IgD-negative memory B cell (primary cell): ENCODE measurements at regions not wholly inside any gene's neighbourhood (a gene's known extent, or its start where the extent isn't known, plus 50 kb on each side); places are given as distances from the start of the nearest gene placed in this dataset.
A peak's percentile ranks its signal among the peaks of the same experiment; 100 is the strongest.
"Not testable (repeated sequence)": the region's sequence is repeated elsewhere in the genome, so short reads cannot be mapped to it uniquely, and the experiment has no call there.

Source experiments
- H3K27ac Mint-ChIP-seq, 3 donors: one replicate each; pipeline ENCODE4 v1.8.0; 2020 to 2022; ENCODE audit warnings: mild to moderate bottlenecking in 3 of 3, mixed read lengths in 3 of 3, moderate library complexity in 1 of 3
- H3K27me3 Mint-ChIP-seq: one replicate; pipeline ENCODE4 v1.8.0; 2021; ENCODE audit warnings: mixed read lengths
- H3K36me3 Mint-ChIP-seq: one replicate; pipeline ENCODE4 v1.8.0; 2020; ENCODE audit warnings: mild to moderate bottlenecking, mixed read lengths
- H3K4me1 Mint-ChIP-seq, 3 donors: one replicate each; pipeline ENCODE4 v1.8.0; 2020 to 2022; ENCODE audit warnings: mixed read lengths in 3 of 3, mild to moderate bottlenecking in 1 of 3
- H3K4me3 Mint-ChIP-seq, 4 donors: one replicate each; pipeline ENCODE4 v1.8.0; 2020 to 2022; ENCODE audit warnings: mild to moderate bottlenecking in 4 of 4, mixed read lengths in 4 of 4, moderate library complexity in 3 of 4
- H3K9me3 Mint-ChIP-seq, 3 donors: one replicate each; pipeline ENCODE4 v1.8.0; 2020 to 2021; ENCODE audit warnings: mixed read lengths in 3 of 3, mild to moderate bottlenecking in 1 of 3

DNA sequence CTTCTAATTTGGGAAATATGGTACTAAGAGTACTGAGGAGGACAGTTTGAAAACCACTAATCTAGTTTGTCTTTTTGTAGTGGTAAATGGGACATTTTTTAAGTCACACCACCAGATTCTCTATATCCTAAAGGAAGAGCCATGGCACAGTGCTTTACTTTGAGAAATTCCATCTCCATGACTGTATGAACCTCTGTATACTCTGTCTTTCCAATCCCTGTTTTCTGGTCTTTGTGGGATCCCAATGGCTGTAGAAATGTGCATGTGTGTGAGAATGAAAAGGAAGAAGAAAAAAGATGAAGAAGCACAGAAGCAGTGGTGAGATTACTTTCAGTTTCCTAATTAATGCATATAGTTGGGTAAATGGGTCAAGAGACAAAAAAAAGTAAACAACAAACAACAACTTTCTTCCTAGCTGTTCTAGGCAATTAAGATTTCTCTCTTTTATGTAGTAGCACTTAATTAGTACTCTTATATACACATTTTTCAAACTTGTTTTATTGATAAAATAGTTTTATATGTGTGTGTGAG is 141.2 kb upstream of the HCRTR2 start:
- H3K27me3 Mint-ChIP-seq, result no peaks in the 10 kb centered on the region
- no peaks in the 10 kb centered on the region for H3K4me1 Mint-ChIP-seq
- H3K36me3 Mint-ChIP-seq, result no peaks in the 10 kb centered on the region
- no peak overlapping the region for H3K27ac Mint-ChIP-seq
- peaks cover 0 to 10% (median 1%) of the 10 kb centered on the region in 3 donors for H3K9me3 Mint-ChIP-seq
- no peak overlapping the region for H3K4me3 Mint-ChIP-seq

DNA sequence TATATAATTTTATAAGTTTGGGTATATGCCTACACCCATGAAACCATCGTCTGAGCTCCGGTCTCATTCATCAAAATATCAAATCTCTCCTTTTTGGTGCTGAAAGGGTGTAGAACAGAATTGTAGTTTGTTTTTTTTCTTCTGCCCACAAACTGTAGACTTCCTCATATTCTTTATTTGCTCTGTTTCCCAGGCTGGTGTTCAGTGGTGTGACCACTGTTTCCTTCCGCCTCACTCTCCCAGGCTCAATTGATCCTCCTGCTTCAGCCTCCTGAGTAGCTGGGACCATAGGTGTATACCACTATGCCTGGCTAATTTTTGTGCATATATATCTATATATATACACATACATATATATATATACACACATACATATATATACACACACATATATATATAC is 139.6 kb upstream of the HCRTR2 start:
- Mint-ChIP-seq H3K27ac (no peak overlapping the region), H3K4me1 (no peaks in the 10 kb centered on the region), H3K9me3 (peaks cover 0 to 7% (median 4%) of the 10 kb centered on the region in 3 donors)

DNA sequence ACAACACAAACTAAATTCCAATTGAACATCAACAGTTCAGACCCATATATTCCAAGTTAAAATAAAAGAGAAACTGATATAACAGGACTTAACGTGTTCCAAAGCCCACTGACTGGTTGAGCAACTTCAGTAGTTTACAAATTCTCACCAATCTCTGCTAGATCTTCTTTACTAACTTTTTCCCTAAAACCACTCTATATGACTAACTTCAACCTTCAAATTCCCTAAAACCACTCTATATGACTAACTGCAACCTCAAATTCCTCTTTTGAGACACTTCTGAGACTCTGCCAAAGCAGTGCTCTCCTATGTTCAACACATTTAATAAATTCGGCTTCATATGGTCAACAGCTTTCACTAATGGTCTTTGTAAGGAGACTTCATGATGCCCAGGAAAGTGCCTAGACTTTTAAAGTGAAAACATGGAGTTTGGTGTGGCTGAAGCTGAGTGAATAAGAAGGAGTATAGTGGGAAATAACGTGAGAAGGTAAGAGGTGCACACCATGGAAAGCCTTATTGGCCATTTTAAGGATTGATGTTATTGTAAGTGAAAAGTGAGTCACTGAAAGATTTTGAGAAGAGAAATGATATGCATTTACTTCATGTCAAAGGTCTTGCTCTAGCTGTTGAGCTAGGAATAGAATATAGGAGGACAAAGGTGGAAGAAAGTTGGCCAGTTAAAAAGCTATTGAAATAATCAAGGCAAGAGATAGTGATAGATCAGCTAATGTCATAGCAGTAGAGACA is 134.0 kb upstream of the HCRTR2 start:
- Mint-ChIP-seq H3K9me3 (peaks cover under 1 to 14% (median 4%) of the 10 kb centered on the region in 3 donors), H3K4me3 (no peak overlapping the region)

More for the DNA sequence above, 139.6 kb upstream of the HCRTR2 start:
- H3K4me3 Mint-ChIP-seq, result no peak overlapping the region
- no peaks in the 10 kb centered on the region for H3K36me3 Mint-ChIP-seq
- H3K27me3 Mint-ChIP-seq, result no peaks in the 10 kb centered on the region

DNA sequence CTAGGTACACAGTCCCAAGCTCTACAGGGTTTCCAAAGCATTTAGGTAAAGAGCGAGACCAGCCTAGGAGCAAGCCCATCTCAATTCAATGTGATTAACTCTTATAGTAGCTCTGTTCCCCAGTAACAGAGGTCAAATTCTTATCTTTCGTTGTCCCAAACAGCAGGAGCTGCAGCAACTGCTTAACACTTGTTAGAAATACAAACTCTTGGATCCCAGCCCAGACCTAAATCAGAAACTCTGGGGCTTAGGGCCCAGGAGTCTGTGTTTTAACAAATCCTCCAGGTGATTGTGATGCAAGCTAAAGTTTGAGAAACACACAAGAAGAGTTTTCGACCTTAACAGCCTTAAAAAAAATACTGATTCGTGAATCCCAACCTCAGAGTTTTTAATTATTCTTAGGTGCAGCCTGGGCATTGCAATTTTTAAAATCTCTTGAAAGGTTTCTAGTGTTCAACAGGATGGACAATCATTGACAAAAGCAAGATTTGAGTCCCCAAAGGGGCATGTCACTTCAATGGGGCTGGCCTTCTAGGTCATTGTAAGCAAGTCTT is 127.4 kb upstream of the HCRTR2 start:
- H3K4me3 Mint-ChIP-seq, result no peak overlapping the region
- H3K9me3 Mint-ChIP-seq, result peaks cover 3 to 12% (median 5%) of the 10 kb centered on the region in 3 donors
- no peaks in the 10 kb centered on the region for H3K27me3 Mint-ChIP-seq
- no peaks in the 10 kb centered on the region for H3K36me3 Mint-ChIP-seq
- H3K27ac Mint-ChIP-seq, result no peak overlapping the region
- no peaks in the 10 kb centered on the region for H3K4me1 Mint-ChIP-seq

More for the DNA sequence above, 134.0 kb upstream of the HCRTR2 start:
- Mint-ChIP-seq H3K27me3 (no peaks in the 10 kb centered on the region), H3K36me3 (no peaks in the 10 kb centered on the region), H3K27ac (no peak overlapping the region), H3K4me1 (no peaks in the 10 kb centered on the region)

DNA sequence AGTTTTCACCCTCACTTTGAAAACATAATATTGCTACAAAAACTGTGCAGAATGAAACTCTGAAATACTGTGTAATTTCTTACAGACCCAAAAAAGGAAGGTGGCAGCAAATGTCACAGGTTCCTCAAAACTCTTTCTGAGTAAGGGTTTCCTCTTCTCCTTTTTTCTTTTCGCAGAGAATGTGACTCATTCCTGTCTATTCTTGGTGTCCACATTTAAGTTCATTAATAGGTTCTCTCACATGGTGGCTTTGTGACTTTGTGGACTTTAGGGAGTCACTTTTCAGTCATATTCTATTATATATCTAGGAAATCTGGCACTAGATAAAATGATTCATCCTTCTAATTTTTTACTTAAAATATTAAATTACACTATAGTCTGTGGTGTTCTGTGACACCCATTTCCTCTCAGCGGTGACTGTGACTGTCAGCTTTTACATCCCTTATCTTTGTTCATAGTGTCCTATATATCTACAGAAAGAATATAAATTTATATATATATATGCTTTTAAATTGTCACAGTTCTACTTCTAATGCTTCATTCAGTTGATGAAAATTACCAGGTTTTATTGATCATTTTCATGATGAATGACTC is 126.8 kb upstream of the HCRTR2 start:
- Mint-ChIP-seq H3K4me1 (no peaks in the 10 kb centered on the region), H3K27me3 (no peaks in the 10 kb centered on the region), H3K9me3 (peaks cover 5 to 12% (median 7%) of the 10 kb centered on the region in 3 donors), H3K4me3 (no peak overlapping the region), H3K36me3 (no peaks in the 10 kb centered on the region), H3K27ac (no peak overlapping the region)

DNA sequence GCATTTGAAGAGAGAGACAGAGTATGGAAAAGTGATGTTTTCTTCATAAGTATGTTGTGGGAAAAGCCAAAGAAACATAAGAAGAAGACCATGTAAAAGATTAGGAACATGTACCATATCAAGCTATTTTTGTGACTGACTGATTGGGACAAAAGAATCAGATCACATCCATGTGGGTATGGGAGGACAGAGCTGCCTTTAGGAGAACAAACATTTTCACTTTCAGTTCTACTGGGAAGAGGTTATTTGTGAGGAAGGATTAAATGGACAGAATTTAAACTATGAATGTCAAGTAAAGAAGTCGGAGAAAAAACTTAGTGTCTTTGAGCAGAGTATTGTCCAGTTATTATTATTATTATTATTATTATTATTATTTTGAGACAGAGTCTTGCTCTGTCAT is 124.4 kb upstream of the HCRTR2 start:
- no peaks in the 10 kb centered on the region for H3K4me1 Mint-ChIP-seq
- H3K4me3 Mint-ChIP-seq, result no peak overlapping the region
- H3K36me3 Mint-ChIP-seq, result no peaks in the 10 kb centered on the region
- H3K27me3 Mint-ChIP-seq, result no peaks in the 10 kb centered on the region
- H3K9me3 Mint-ChIP-seq, result peaks cover 7 to 10% (median 9%) of the 10 kb centered on the region in 3 donors
- peak overlapping the region in 1 of 3 donors; percentile 41 for H3K27ac Mint-ChIP-seq

DNA sequence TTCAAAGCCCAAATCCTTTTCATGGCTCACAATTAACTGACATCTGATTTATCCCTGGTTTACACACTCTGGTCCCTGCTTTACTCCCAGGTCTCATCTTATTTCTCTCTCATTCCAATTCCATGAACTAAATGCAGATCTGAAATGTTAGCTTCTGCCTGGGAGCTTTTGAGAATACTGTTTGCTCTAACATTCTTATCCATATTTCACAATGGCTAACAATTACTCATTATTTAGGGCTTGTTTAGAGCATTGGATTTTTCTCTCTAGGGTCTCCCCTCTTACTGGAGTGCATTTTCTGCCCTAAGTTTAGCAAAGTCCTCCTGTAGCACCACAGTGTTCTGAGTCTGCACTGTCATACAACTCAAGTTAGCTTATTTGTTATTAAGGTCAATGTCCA is 121.5 kb upstream of the HCRTR2 start:
- Mint-ChIP-seq H3K9me3 (peaks cover 9 to 18% (median 10%) of the 10 kb centered on the region in 3 donors), H3K4me1 (no peaks in the 10 kb centered on the region), H3K4me3 (no peak overlapping the region), H3K36me3 (no peaks in the 10 kb centered on the region), H3K27me3 (no peaks in the 10 kb centered on the region), H3K27ac (no peak overlapping the region)

DNA sequence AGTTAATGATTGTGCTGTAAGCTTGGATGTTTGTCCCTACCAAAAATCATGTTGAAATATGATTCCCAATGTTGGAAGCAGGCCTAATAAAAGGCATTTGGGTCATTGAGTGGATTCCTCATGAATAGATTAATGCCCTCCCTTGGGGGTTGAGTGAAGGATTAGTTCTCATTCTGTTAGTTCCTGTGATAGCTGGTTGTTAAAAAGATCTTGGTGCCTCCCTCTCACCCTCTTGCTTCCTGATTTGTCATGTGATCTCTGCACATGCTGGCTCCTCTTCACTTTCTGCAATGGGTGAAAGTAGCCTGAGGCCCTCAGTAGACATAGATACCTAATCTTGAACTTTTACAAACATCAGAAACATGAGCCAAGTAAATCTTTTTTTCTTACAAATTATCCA is 115.6 kb upstream of the HCRTR2 start:
- Mint-ChIP-seq H3K4me3 (no peak overlapping the region), H3K36me3 (no peaks in the 10 kb centered on the region), H3K27ac (no peak overlapping the region), H3K4me1 (no peaks in the 10 kb centered on the region), H3K9me3 (peaks cover 9 to 31% (median 11%) of the 10 kb centered on the region in 3 donors), H3K27me3 (no peaks in the 10 kb centered on the region)

DNA sequence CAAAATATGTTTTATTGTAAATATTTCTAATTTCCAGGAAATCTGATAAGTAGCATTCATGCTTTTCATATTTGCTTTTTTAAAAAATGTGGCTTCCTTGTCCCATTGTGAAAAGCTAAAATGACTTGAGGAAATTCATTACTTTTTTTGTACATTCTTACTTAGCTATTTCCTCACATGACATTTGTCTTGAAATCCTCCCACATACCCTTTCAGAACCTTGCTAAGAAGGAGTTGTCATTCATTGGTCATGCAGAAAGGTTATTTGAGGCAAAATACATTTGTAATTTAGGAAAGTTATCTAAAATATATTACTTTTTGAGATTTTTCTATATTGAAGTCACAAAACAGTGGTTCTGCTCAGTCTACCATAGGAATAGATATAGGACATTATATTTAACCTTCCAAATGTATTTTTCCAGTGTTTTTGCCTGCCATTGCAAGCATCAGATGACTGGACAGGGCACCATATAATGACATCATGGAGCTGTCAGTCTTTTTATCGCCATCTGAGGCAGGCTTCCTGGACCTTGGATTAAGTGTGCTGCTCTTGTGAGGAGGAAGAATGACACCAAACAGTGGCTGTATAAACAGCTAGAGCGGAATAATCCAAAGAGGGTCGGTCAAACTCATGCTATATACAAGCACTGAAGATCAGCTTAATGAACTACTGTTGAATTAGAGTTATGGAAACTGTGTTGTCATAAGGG is 109.4 kb upstream of the HCRTR2 start:
- Mint-ChIP-seq H3K27ac (peak overlapping the region in 1 of 3 donors; percentile 59), H3K9me3 (peaks cover 2 to 11% (median 7%) of the 10 kb centered on the region in 3 donors), H3K27me3 (no peaks in the 10 kb centered on the region), H3K4me1 (no peaks in the 10 kb centered on the region), H3K4me3 (no peak overlapping the region), H3K36me3 (no peaks in the 10 kb centered on the region)

DNA sequence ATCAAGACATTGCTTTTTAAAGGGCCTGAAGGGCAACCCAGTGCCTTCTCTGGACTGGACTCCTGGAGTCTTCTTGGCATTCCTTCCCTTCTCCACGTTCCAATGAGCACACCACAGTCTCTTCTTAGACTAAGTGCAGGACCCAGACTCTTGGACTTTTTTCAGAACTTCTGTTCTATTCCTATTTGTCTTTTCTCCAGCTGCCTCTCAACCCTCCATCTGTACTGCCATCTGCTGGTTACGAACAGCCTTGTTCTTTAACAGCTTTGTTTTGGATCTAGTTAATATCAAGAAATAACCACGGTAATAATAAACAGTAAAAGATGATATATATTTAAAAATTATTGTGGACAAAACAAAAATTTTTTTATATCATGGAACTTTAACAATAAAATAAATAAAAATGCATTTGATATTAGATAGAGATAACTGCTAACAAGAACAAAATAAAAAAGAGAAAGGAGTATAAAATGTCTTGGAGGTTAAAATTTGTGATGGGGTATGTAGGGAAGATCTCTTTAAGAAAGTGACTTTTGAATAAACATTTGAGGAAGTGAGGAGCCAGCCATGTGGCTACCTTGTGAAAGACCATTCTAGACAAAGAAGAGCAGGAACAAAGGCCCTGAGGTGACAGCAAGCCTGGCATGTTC is 105.1 kb upstream of the HCRTR2 start:
- Mint-ChIP-seq H3K36me3 (no peaks in the 10 kb centered on the region), H3K27me3 (no peaks in the 10 kb centered on the region), H3K9me3 (peaks cover 5 to 10% (median 7%) of the 10 kb centered on the region in 3 donors), H3K4me3 (no peak overlapping the region), H3K4me1 (no peaks in the 10 kb centered on the region), H3K27ac (no peak overlapping the region)

DNA sequence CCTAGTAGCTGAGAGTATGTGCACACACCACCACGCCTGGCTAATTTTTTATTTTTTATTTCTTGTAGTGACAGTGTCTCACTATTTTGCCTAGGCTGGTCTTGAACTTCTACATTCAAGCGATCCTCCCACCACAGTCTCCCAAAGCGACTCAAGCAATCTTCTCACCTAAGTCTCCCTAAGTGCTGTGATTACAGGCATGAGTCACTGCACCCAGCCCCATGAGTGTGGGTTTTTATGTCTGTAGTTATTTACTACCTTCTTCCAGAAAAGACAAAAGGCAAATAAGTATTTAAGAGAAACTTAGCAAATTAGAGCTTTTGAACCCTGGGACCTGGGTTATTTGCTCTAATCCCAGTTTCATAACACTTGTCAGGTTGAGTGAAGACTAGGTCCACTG is 92.3 kb upstream of the HCRTR2 start:
- no peak overlapping the region for H3K27ac Mint-ChIP-seq
- H3K4me3 Mint-ChIP-seq, result no peak overlapping the region
- H3K27me3 Mint-ChIP-seq, result no peaks in the 10 kb centered on the region
- peaks cover 0 to 13% (median 8%) of the 10 kb centered on the region in 3 donors for H3K9me3 Mint-ChIP-seq
- peaks cover 0 to 2% (median 0%) of the 10 kb centered on the region in 3 donors for H3K4me1 Mint-ChIP-seq
- H3K36me3 Mint-ChIP-seq, result no peaks in the 10 kb centered on the region

DNA sequence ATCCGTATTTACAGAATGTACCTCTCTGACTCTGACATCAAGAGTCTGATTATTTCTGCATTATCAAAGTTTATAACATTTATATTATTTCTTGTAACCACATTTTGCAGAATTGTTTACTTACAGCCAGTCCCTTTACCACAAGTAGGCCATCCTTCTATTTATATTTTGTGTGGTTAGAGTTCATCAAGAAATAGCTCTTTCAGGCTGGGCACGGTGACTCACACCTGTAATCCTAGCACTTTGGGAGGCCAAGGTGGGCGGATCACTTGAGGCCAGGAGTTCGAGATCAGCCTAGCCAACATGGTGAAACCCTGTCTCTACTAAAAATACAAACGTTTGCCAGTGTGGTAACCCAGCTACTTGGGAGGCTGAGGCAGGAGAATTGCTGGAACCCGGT is 86.3 kb upstream of the HCRTR2 start:
- H3K4me1 Mint-ChIP-seq, H3K36me3 Mint-ChIP-seq, H3K27me3 Mint-ChIP-seq, H3K4me3 Mint-ChIP-seq, H3K27ac Mint-ChIP-seq: not testable (repeated sequence)
- H3K9me3 Mint-ChIP-seq, result peaks cover 4 to 14% (median 6%) of the 10 kb centered on the region in 3 donors

DNA sequence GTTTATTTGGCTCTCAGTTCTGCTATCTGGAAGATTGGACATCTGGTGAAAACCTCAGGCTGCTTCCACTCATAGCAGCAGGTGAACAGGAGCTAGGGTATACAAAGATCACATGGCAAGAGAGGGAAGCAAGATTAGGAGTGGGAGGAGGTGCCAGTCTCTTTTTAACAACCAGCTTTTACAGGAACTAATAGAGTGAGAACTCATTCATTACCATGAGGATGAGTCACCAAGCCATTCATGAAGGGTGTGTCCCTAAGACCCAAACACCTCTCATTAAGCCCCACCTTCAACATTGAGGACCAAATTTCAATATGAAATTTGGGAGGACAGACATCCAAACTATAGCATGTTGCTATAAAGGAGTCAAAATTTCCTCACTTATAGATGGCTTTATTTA is 85.4 kb upstream of the HCRTR2 start:
- Mint-ChIP-seq H3K27me3 (no peaks in the 10 kb centered on the region), H3K4me1 (peaks cover 0 to 2% (median 0%) of the 10 kb centered on the region in 3 donors), H3K27ac (no peak overlapping the region), H3K36me3 (no peaks in the 10 kb centered on the region), H3K4me3 (no peak overlapping the region), H3K9me3 (peaks cover 4 to 16% (median 8%) of the 10 kb centered on the region in 3 donors)

DNA sequence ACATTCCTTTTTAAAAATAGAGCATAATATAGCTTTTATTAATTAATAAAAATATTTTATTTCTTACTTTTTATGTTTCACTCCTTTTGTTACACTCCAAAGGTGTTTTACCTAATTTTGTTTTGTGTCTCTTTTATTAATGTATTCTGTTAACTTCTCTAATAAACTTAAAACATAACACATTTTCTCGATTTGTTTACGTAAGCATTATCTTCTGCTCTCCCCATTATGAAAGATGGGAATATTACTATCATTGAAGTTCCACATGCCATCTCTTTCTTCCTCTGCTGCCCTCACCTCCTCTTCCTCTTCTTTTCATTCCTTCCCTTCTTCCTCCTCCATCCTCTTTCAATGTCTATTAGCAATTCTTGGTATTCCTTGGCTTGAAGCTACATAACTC is 85.0 kb upstream of the HCRTR2 start:
- Mint-ChIP-seq H3K27me3 (no peaks in the 10 kb centered on the region), H3K4me3 (no peak overlapping the region), H3K36me3 (no peaks in the 10 kb centered on the region), H3K27ac (no peak overlapping the region), H3K4me1 (peaks cover 0 to 2% (median 0%) of the 10 kb centered on the region in 3 donors), H3K9me3 (peaks cover 4 to 16% (median 8%) of the 10 kb centered on the region in 3 donors)
